ACC112 (cell line): ENCODE measurements at regions not wholly inside any gene's neighbourhood (a gene's known extent, or its start where the extent isn't known, plus 50 kb on each side); places are given as distances from the start of the nearest gene placed in this dataset.
A peak's percentile ranks its signal among the peaks of the same experiment; 100 is the strongest.

ENCODE experiments used
- H2AFZ ChIP-seq: fragments of 200-600 bp; sonication (generic); one replicate; pipeline ENCODE4 v1.6.0; 2017; ENCODE audit warnings: antibody characterized with exemption, low read length; ENCODE audit not compliant: unreplicated experiment
- H3K27ac ChIP-seq: fragments of 200-600 bp; sonication (generic); 2 replicates; pipeline ENCODE4 v1.5.1; 2014; ENCODE audit warnings: low read depth, mild to moderate bottlenecking, antibody characterized with exemption, low read length, moderate library complexity
- H3K27me3 ChIP-seq: fragments of 200-600 bp; sonication (generic); 2 replicates; pipeline ENCODE4 v1.6.1; 2014; ENCODE audit warnings: mild to moderate bottlenecking, antibody characterized with exemption, low read length, moderate library complexity, mixed read lengths; ENCODE audit not compliant: insufficient read depth
- H3K36me3 ChIP-seq: fragments of 200-600 bp; sonication (generic); 2 replicates; pipeline ENCODE4 v1.6.1; 2016; ENCODE audit warnings: mild to moderate bottlenecking, antibody characterized with exemption, low read length, moderate library complexity, mixed read lengths; ENCODE audit not compliant: insufficient read depth
- H3K4me1 ChIP-seq: fragments of 200-600 bp; sonication (generic); one replicate; pipeline ENCODE4 v1.6.1; 2016; ENCODE audit warnings: low read length, mixed read lengths; ENCODE audit not compliant: insufficient read depth, unreplicated experiment, control insufficient read depth
- H3K4me3 ChIP-seq: fragments of 200-600 bp; sonication (generic); 2 replicates; pipeline ENCODE4 v1.5.1; 2014; ENCODE audit warnings: mild to moderate bottlenecking, low read depth, low read length
- H3K79me2 ChIP-seq: fragments of 200-600 bp; sonication (generic); one replicate; pipeline ENCODE4 v1.6.0; 2016; ENCODE audit warnings: low read length; ENCODE audit not compliant: control insufficient read depth, unreplicated experiment, insufficient read depth

DNA sequence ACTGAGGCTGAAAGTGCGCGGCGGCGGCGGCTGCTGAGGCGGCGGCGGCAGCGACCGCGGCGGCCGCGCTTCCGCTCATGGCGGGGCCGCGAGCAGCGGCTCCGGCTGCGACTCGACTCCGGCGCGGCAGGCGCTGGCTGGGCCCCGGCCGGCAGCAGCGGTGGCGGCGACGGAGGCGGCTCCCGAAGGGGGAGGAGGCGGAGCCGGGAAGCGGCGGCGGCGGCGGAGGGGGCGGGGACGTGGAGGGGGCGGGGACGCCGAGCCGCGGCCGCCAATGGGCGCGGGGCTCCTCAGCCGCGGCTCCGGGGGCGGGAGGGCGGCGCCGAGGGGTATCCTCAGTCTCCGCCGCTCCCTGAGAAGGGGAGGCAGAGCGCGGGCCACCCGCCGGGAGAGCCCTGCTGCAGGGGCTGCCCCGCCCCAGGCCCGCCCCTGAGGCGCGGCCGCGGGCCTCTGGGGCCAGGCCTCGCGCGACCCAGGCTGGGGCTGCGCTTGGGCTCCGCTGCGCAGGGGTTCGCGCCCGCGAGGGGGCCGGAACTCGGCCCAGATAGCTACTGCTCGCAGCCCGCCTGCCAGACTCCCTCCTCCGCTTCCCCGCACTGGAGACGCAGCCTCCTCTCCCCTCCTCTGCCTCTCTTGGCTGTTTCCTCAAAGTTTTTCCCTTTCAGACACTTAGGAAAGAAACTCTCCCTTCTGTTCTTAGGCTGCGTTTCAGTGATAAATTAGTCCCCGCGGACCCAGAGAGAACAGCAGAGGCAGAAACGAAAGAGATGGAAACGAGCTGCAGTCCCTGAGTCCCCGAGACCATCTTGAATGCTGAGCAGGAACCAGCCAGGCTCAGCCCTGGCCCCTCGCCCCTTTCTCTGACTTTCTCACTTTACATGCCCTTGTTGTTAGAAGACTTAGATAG, 85.0 kb upstream of the MELK start:
- Histone ChIP-seq H3K36me3 (no peaks in the 10 kb centered on the region), H3K27ac (peak overlapping the region; percentile 81), H3K4me1 (peaks cover 16% of the 10 kb centered on the region), H2AFZ (peak overlapping the region; percentile 86), H3K27me3 (no peaks in the 10 kb centered on the region), H3K79me2 (peaks cover 40% of the 10 kb centered on the region), H3K4me3 (peak overlapping the region; percentile 100)

DNA sequence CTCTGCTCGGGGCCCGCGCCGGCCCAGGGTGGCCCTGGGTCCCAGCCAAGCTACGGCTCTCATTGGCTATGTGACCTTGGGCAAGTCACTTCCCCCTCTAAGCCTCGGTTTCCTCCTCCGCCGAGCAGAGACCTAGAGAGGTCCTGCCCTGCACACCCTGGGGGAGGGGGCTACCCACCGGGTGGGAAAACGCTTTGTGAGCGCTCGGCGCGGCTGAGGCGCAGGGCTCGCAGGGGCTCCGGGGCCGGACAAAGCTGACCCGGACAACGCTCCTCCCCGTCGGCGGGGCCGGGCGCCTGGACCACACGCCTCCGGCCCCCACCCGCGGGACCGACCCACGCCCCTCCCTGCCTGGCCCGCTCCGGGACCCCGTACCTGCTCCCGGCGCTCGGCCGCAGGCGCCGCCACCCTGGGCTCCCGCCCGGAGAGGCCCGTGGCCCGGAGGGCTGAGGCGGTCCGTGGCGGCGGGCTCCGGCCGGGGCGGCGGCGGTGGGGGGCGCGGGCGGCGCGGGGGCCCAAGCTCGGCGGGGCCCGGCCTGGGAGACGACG, 85.7 kb upstream of the MELK start:
- Histone ChIP-seq H3K27me3 (no peaks in the 10 kb centered on the region), H3K36me3 (no peaks in the 10 kb centered on the region), H3K4me3 (peak overlapping the region; percentile 100), H2AFZ (peak overlapping the region; percentile 86), H3K4me1 (peaks cover 16% of the 10 kb centered on the region), H3K79me2 (peaks cover 43% of the 10 kb centered on the region), H3K27ac (peak overlapping the region; percentile 36; the same call in 1 of the 2 replicates)

DNA sequence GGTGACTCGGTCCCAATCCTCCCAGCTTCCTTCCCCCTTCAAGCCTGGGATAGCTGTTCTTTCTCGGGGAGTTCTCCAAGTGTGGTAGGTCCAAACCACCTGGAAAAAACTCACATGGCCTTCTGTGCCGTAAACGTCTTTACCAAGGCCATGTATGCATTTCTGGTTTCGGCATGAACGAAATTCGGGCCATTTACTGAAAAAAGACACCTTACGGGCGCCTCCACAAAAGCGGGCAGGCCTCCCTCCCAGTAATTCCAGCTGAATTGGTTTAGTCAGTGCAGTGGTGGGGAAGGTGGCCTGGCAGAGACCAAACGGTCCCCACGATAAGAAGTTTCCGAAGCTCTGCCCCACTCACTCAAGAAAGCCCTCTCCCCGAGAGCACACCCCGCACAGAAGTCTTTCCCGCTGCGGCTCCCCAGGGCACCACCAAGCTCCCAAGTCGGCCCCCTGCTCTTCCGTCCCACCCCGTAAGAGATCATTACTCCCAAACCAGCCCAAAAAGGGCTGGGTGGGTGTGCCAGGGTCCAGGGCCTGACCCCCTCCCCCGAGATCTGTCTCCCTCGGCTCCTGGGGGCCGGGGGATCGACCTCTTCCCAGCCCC, 86.3 kb upstream of the MELK start:
- Histone ChIP-seq H3K79me2 (peaks cover 48% of the 10 kb centered on the region), H3K36me3 (no peaks in the 10 kb centered on the region), H3K4me1 (peaks cover 16% of the 10 kb centered on the region), H3K27me3 (no peaks in the 10 kb centered on the region), H3K4me3 (peak overlapping the region; percentile 100), H3K27ac (peak overlapping the region; percentile 36; the same call in 1 of the 2 replicates), H2AFZ (peak overlapping the region; percentile 86)

DNA sequence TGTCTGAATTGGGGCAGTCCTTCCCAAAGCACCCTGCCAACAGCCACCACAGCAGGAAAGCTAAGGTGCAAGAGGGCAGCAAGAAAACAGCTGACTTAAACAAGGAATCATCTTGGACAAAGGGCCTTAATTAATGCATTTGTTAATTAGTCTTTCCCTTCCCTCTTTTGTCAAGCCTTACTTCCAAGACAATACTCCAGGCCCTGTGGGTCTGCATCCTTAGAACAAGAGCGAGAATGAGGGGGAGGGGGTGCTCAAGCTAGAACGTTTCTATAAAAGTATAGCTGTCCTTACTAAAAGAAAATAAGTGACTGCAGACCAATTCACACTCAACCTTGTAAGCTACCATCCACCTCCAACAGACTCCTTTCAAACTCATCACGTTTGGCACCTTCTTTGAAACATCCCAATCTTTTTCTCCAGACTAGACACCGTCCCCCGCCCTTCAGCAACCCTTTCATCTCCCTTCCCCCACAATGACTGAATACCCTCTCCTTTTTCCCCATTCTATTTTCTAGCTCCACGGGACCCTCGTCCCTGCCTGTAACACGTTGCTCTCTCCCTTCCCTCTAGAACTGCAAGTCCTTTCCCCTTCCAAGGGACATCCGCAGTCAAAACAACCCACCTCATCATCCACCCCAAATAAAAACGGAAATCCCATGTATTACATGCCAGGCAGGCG, 85.7 kb upstream of the RNF38 start:
- Histone ChIP-seq H3K27ac (peak overlapping the region; percentile 36; the same call in 1 of the 2 replicates), H3K36me3 (no peaks in the 10 kb centered on the region), H3K79me2 (peaks cover 52% of the 10 kb centered on the region), H3K4me1 (peaks cover 16% of the 10 kb centered on the region), H3K27me3 (no peaks in the 10 kb centered on the region), H2AFZ (no peak overlapping the region), H3K4me3 (peak overlapping the region; percentile 100)

DNA sequence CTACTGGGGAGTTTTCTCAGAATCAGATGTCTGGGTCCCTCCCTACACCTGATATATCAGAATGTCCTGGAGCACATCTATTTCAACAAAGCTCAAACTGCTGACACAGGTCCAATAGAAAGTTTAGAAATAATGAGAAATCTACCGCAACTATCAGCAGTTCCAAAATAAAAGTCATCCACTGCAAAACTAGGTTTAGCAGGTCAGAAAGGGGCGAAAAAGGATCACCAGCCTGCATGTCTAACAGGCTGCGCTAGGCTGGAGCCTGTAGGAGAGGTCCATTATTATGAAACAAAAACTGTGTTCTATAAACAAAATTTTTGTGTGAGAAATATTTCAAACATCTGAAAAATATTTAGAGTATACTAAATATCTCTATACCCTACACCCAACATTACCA, 84.1 kb upstream of the RNF38 start:
- Histone ChIP-seq H3K27me3 (no peaks in the 10 kb centered on the region), H3K79me2 (peaks cover 60% of the 10 kb centered on the region), H3K4me1 (peaks cover 14% of the 10 kb centered on the region), H2AFZ (no peak overlapping the region), H3K27ac (no peak overlapping the region), H3K36me3 (no peaks in the 10 kb centered on the region), H3K4me3 (no peak overlapping the region)

DNA sequence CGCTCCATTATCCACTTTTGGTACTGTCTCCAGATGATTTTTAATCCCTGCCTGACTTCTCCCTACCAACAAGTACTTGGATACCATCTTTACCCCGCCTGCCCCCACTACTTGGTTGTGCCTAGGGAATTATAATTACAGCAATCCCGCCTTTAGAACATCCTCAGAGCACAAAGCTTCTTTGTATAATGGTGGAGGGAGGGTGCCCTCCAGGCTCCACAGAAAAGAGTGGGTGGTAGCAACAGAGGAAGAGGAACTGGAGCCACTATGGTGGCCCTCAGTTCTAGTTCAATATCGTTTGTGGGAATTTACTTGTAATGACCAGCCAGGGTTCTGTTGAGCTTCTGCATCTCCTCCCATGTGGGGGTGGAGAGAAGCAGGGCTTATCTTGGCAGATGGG, 79.0 kb upstream of the RNF38 start:
- Histone ChIP-seq H3K4me3 (no peak overlapping the region), H3K79me2 (peaks cover 49% of the 10 kb centered on the region), H3K27me3 (no peaks in the 10 kb centered on the region), H3K36me3 (no peaks in the 10 kb centered on the region), H2AFZ (no peak overlapping the region), H3K27ac (no peak overlapping the region), H3K4me1 (no peaks in the 10 kb centered on the region)

DNA sequence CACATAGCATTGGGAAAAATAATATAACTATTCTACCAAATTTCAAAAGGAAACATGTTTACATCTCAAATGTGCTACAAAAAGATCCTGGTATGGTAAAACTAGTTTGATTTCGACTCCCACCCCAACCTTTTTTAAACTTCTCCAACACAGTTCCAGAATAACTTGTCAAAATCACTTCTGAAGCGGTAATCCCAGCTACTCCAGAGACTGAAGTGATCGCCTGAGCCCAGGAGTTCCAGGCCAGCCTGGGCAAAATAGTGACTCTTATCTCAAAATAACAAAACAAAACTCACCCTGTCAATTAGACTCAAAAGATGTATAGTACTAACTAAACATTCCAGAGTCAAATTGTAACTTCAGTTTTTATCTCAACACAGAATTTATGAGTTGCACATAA, 71.3 kb upstream of the RNF38 start:
- peaks cover 15% of the 10 kb centered on the region for H3K4me1 ChIP-seq
- H2AFZ ChIP-seq = peak overlapping the region; percentile 83
- no peaks in the 10 kb centered on the region for H3K27me3 ChIP-seq
- H3K27ac ChIP-seq = peak overlapping the region; percentile 86
- peaks cover 52% of the 10 kb centered on the region for H3K79me2 ChIP-seq
- peak overlapping the region; percentile 79 for H3K4me3 ChIP-seq
- no peaks in the 10 kb centered on the region for H3K36me3 ChIP-seq

DNA sequence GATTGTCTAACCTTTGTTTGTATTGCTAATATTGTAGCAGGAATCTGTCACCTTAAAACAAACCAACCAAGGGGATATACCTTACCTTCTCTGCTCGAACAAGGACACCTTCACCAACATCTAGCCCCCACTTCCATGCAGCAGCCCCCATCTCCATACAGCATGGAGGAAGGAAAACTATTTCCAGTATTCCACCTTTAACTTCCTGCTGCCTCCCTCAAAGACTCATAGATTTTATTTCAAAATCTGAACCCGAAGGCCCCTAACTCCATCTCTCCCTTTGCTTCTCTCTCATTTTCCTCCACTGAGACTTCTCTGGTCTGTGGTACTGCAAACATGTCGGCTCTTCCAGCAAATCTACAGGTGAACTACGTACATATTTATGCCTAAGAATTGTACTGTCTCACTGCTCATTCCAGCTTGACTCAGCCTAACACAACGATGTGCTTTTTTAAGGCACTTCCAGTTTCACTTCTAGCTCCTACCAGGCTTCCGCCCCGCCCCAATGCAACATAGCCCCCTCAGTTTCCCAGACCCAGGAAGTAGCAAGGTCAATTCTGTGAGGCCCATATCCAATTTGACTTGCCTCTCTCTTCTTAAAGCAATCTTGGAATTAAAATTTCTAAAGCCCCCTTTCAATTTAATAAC, 70.7 kb upstream of the RNF38 start:
- H3K4me1 ChIP-seq = peaks cover 15% of the 10 kb centered on the region
- H3K27me3 ChIP-seq = no peaks in the 10 kb centered on the region
- H3K4me3 ChIP-seq = peak overlapping the region; percentile 79
- H3K36me3 ChIP-seq = no peaks in the 10 kb centered on the region
- peak overlapping the region; percentile 86 for H3K27ac ChIP-seq
- peaks cover 52% of the 10 kb centered on the region for H3K79me2 ChIP-seq
- H2AFZ ChIP-seq = peak overlapping the region; percentile 94

DNA sequence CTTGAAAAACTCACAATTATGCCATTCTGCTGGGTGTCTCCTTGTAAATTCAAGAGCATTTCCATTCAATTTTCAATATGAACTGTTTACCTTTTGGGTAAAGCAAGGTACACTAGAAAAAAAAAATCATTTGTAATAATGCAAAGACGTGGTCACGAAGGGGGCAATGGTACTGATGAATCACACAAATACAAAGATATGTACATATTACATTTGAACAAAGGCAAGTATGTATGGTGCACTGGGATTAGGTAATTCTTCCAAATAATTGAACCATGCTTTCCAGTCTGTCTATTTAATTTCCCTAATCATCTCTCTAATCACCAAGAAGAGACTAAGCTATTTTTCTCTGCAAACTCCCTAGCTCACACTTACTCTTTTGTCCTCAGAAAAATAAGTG, 63.4 kb upstream of the RNF38 start:
- H3K27ac ChIP-seq = no peak overlapping the region
- no peaks in the 10 kb centered on the region for H3K27me3 ChIP-seq
- no peak overlapping the region for H3K4me3 ChIP-seq
- no peak overlapping the region for H2AFZ ChIP-seq
- no peaks in the 10 kb centered on the region for H3K4me1 ChIP-seq
- peaks cover 6% of the 10 kb centered on the region; the same call in 1 of the 2 replicates for H3K36me3 ChIP-seq
- peaks cover 59% of the 10 kb centered on the region for H3K79me2 ChIP-seq

DNA sequence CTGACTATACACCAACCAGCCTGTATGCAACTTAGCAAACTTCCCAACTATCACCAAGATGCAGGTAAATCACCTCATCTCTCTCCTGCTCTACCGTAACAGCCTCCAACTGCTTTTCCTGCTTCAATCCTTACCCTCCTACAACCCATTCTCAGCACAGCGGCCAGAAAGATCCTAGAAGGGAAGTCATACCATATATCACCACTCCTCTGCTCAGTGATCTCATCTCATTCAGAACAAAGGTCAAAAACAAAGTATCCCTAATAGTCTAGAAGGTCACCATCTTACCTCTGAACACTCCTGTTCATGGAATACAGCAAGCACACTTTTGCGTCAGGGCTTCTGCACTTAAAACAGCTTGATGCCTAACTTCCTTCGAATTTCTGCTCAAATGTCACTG, 62.2 kb upstream of the RNF38 start:
- Histone ChIP-seq H3K27ac (no peak overlapping the region), H3K36me3 (peaks cover 12% of the 10 kb centered on the region; the same call in 1 of the 2 replicates), H3K4me3 (no peak overlapping the region), H2AFZ (no peak overlapping the region), H3K4me1 (no peaks in the 10 kb centered on the region), H3K79me2 (peaks cover 48% of the 10 kb centered on the region), H3K27me3 (no peaks in the 10 kb centered on the region)
